ENCODE measurements at regions not wholly inside any gene's neighbourhood (a gene's known extent, or its start where the extent isn't known, plus 50 kb on each side); places are given as distances from the start of the nearest gene placed in this dataset.
"Not testable (repeated sequence)": the region's sequence is repeated elsewhere in the genome, so short reads cannot be mapped to it uniquely, and the experiment has no call there.

DNA sequence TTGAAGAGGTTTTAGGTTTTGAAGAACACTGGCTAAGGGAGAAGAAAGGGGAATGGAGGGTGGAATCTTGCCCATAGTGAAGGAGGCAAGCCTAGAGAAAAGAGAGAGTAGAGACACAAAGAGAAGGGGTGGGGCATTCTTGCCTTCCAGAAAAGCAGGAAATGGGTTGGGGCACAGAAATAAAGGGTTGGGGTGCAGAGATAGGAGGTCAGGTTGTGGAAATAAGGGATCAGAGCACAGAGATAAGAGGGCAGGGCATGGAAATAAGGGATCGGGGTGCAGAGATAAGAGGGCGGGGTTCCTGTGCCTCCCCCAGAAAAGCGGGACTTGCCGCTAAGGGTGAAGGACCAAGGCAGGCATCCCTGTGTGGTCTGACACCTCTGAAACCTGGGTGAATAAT lies 69.9 kb downstream of the ALG1L2 start:
- intact Hi-C loops (cut with micrococcal nuclease) = not testable (repeated sequence)

DNA sequence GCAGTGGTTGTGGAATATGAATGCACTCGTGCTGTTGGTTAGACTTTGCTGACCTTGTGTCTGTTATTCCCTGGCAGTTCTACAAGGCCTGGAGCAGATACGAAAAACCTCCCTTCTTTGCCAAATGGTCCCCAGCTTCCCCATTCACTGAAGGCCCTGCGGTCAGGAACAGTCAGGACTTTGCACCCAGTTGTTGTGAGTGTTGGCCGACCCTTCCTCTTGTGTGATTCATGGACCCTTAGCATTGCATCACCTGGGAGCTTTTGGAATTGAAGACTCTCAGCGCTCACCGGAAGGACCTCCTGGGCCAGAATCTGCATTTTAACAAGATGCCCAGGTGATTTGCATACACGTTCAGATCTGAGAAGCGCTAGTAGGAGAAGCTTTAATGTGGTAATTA lies 71.6 kb downstream of the ALG1L2 start:
- H3K9me3 Mint-ChIP-seq; CTCF ChIA-PET; intact Hi-C loops (cut with micrococcal nuclease); H3K27me3 Mint-ChIP-seq; H3K27ac Mint-ChIP-seq; DNase-seq; ATAC-seq (ENCODE audit: low read depth); H3K36me3 Mint-ChIP-seq (ENCODE audit: low read depth); H3K4me3 Mint-ChIP-seq; H3K4me1 Mint-ChIP-seq; POLR2A ChIA-PET: not testable (repeated sequence)

More for the DNA sequence above, 69.9 kb downstream of the ALG1L2 start:
- H3K27me3 Mint-ChIP-seq; H3K4me3 Mint-ChIP-seq; H3K36me3 Mint-ChIP-seq (ENCODE audit: low read depth); H3K27ac Mint-ChIP-seq; H3K4me1 Mint-ChIP-seq; POLR2A ChIA-PET; H3K9me3 Mint-ChIP-seq; ATAC-seq (ENCODE audit: low read depth); CTCF ChIA-PET; DNase-seq: not testable (repeated sequence)

DNA sequence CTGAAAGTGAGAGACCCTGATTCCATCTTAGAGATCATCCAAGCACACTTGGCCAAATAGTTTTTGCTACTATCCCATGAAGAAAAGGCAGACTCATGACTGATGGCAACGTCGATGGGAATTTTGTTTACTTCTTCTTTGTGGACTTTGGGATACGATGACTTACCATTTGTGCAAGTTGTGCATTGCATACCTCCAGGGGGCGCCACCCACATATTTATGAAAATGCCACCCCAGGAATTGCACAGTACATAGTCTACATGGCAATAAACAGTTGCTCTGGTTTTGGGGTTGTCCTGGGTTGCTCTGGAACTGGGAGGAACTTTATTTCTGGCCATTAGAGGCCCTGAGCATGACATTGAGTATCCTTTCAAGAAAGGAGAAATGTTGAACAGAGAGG lies 73.8 kb downstream of the ALG1L2 start:
- H3K27me3 Mint-ChIP-seq; H3K27ac Mint-ChIP-seq; H3K4me3 Mint-ChIP-seq; DNase-seq; ATAC-seq (ENCODE audit: low read depth); H3K4me1 Mint-ChIP-seq; intact Hi-C loops (cut with micrococcal nuclease); CTCF ChIA-PET; POLR2A ChIA-PET; H3K36me3 Mint-ChIP-seq (ENCODE audit: low read depth); H3K9me3 Mint-ChIP-seq: not testable (repeated sequence)

DNA sequence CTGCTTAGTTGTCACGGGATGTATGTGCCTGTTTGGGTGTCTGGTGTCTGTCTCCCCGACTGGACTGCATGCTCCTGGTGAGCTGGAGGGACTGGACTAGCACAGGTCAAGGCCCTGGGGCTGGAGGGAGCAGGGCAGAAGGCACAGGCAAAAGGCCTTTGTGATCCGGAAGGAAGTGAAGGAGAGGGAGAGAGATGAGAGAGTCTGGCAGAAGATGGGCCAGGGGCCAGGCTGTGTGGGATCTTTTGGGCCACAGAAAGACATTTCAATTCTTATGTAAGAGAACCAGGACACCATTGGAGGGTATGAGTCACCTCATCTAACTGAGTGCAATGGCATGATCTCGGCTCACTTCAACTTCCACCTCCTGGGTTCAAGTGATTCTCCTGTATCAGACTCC lies 85.2 kb downstream of the ALG1L2 start:
- POLR2A ChIA-PET, H3K4me1 Mint-ChIP-seq: not testable (repeated sequence)

DNA sequence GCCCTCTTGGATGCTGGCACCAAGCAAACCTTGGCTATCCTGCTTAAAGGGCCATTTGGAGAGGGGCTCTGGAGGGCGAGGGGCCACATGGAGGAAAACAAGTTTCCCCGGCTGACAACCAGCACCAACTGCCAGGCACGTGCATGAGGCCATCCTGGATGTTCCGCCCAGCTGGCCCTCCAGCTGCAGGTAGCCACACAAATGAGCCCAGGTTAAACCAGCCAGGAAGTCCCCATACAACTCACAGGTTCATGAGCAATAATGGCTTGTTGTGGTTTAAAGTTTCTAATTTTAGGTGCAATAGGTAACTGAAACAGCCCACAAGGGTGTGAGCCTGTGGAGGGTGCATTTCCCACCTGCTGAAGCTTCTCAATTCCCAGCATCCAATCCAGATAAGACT lies 93.6 kb downstream of the ALG1L2 start:
- H3K4me1 Mint-ChIP-seq = peaks cover 14% of the 10 kb centered on the region
- H3K4me3 Mint-ChIP-seq; H3K36me3 Mint-ChIP-seq (ENCODE audit: low read depth); H3K9me3 Mint-ChIP-seq; H3K27me3 Mint-ChIP-seq; H3K27ac Mint-ChIP-seq; CTCF ChIA-PET; DNase-seq; ATAC-seq (ENCODE audit: low read depth); intact Hi-C loops (cut with micrococcal nuclease); POLR2A ChIA-PET: not testable (repeated sequence)

More for the DNA sequence above, 85.2 kb downstream of the ALG1L2 start:
- DNase-seq; H3K36me3 Mint-ChIP-seq (ENCODE audit: low read depth); H3K4me3 Mint-ChIP-seq; H3K9me3 Mint-ChIP-seq; H3K27me3 Mint-ChIP-seq; ATAC-seq (ENCODE audit: low read depth); intact Hi-C loops (cut with micrococcal nuclease); CTCF ChIA-PET; H3K27ac Mint-ChIP-seq: not testable (repeated sequence)

DNA sequence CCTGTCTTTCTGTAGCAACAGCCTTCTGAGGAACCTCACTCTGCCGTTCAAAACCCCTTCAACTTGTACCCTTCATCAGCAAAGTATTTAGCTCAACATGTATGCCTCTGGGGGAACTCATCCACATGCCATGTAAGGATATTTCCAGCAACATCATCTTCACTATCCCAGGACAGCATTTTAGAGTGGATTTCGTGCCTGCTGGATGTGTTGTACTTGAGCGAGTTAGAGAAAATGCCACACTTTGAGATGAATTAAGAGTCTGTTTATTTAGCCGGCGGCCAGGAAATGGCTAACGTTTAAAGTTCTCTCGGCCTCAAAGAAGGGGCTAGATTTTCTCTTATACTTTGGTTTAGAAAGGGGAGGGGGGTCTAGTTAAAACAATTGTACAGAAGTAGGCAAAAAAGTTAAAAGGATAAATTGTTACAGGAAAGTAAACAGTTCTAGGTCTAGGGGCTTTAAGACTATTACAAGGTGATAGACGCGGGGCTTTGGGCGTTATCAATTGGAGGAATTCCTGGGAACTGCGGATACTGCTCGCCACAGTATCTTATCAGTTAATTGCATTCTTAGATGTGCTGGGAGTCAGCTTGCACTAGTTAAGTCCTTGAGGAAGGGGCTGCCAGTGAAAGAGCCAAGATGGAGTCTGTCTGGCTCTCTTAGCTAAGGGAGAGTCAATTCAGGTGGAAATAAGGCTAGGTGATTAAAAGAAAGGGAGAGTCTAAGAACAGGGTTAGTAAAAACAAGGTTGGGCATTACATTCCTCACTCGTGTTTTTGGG lies 95.0 kb downstream of the ALG1L2 start:
- POLR2A ChIA-PET; H3K4me3 Mint-ChIP-seq; ATAC-seq (ENCODE audit: low read depth); H3K27ac Mint-ChIP-seq; H3K36me3 Mint-ChIP-seq (ENCODE audit: low read depth); H3K9me3 Mint-ChIP-seq; H3K27me3 Mint-ChIP-seq; DNase-seq; CTCF ChIA-PET; intact Hi-C loops (cut with micrococcal nuclease): not testable (repeated sequence)
- H3K4me1 Mint-ChIP-seq = peaks cover 14% of the 10 kb centered on the region

DNA sequence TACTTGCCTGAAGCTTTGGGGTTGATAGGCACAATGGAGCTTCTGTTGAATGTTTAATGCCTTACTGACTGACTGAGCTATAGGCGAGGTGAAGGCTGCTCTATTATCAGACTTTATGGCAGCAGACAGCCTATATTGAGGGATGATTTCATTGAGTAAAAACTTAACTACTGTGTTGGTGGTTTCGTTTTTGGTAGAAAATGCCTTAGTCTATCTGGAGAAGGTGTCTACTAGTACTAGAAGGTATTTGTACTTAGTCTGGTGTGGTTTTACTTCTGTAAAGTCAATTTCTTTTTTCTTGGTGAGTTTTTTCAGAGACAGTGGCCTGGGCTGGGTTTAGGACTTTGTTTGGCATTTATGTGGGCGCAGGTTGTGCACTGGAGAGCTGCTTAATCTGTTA lies 97.2 kb downstream of the ALG1L2 start:
- CTCF ChIA-PET; POLR2A ChIA-PET; H3K9me3 Mint-ChIP-seq; ATAC-seq (ENCODE audit: low read depth); H3K27me3 Mint-ChIP-seq; DNase-seq; H3K36me3 Mint-ChIP-seq (ENCODE audit: low read depth); intact Hi-C loops (cut with micrococcal nuclease): not testable (repeated sequence)
- peak overlapping the region; percentile 77 for H3K4me3 Mint-ChIP-seq
- peaks cover 14% of the 10 kb centered on the region for H3K4me1 Mint-ChIP-seq
- H3K27ac Mint-ChIP-seq = peak overlapping the region; percentile 68

DNA sequence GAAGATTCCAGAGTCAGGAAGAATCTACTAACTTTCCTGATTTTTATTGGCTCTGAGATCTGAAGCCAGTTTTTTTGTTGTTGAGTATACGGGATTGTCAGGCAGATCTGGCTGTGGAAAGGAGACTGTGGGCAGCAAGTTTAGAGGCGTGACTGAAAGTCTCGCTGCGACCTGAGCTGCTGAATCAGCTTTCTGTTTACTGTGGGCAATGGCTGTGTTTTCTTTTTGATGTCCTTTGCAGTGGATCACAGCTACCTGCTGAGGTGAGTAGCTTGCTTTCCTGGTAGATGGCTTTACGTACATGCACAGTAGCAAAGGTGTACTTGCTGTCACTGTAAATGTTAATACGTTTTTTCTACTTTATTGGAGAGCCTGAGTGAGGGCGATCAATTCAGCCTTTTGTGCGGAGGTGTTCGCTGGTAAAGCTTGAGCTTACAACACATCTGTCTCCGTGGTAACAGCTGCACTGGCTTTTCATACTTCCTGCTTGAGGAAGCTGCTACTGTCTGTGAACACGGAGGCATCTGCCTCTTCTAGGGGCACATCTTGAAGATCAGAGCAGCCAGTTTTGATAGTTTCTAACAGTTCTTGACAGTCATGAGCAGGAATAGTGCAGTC lies 97.8 kb downstream of the ALG1L2 start:
- Mint-ChIP-seq H3K4me1 (peaks cover 14% of the 10 kb centered on the region), H3K4me3 (peak overlapping the region; percentile 77), H3K27ac (peak overlapping the region; percentile 68)
- POLR2A ChIA-PET; H3K27me3 Mint-ChIP-seq; ATAC-seq (ENCODE audit: low read depth); CTCF ChIA-PET; H3K36me3 Mint-ChIP-seq (ENCODE audit: low read depth); H3K9me3 Mint-ChIP-seq; intact Hi-C loops (cut with micrococcal nuclease); DNase-seq: not testable (repeated sequence)

DNA sequence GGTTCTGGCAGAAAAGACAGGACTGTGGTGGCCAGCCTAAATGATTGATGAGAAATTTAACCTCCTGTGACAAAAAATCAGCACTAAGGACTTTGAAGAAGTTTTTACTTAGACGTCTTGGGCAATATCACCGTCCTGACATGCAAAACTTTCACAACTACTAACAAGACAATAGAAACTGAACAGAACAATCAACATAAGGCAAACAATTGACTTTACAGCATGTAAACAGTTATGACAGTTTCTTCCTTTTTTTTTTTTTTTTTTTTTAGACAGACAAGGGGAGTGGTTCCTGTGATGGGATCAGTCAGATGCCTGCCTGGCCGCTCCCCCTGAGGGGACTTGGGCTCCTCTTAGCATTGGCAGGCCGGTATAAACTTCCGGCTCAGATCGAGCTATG lies 100.8 kb downstream of the ALG1L2 start:
- H3K4me3 Mint-ChIP-seq; POLR2A ChIA-PET; H3K9me3 Mint-ChIP-seq; CTCF ChIA-PET; H3K27me3 Mint-ChIP-seq; intact Hi-C loops (cut with micrococcal nuclease); H3K36me3 Mint-ChIP-seq (ENCODE audit: low read depth); DNase-seq; ATAC-seq (ENCODE audit: low read depth); H3K27ac Mint-ChIP-seq: not testable (repeated sequence)
- peaks cover 14% of the 10 kb centered on the region for H3K4me1 Mint-ChIP-seq

DNA sequence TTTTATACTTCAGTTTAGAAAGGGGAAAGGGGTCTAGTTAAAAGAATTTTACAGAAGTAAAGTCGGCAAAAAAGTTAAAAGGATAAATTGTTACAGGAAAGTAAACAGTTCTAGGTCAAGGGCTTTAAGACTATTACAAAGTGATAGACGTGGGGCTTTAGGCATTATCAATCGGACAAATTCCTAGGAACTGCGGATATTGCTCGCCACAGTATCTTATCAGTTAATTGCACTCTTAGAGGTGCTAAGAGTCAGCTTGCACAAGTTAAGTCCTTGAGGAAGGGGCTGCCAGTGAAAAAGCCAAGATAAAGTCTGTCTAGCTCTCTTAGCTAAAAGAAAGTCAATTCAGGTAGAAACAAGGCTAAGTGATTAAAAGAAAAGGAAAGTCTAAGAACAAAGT lies 102.1 kb downstream of the ALG1L2 start:
- DNase-seq; POLR2A ChIA-PET; ATAC-seq (ENCODE audit: low read depth); H3K4me3 Mint-ChIP-seq; CTCF ChIA-PET; H3K36me3 Mint-ChIP-seq (ENCODE audit: low read depth); H3K27ac Mint-ChIP-seq; H3K9me3 Mint-ChIP-seq; intact Hi-C loops (cut with micrococcal nuclease); H3K27me3 Mint-ChIP-seq: not testable (repeated sequence)
- H3K4me1 Mint-ChIP-seq = peaks cover 17% of the 10 kb centered on the region

DNA sequence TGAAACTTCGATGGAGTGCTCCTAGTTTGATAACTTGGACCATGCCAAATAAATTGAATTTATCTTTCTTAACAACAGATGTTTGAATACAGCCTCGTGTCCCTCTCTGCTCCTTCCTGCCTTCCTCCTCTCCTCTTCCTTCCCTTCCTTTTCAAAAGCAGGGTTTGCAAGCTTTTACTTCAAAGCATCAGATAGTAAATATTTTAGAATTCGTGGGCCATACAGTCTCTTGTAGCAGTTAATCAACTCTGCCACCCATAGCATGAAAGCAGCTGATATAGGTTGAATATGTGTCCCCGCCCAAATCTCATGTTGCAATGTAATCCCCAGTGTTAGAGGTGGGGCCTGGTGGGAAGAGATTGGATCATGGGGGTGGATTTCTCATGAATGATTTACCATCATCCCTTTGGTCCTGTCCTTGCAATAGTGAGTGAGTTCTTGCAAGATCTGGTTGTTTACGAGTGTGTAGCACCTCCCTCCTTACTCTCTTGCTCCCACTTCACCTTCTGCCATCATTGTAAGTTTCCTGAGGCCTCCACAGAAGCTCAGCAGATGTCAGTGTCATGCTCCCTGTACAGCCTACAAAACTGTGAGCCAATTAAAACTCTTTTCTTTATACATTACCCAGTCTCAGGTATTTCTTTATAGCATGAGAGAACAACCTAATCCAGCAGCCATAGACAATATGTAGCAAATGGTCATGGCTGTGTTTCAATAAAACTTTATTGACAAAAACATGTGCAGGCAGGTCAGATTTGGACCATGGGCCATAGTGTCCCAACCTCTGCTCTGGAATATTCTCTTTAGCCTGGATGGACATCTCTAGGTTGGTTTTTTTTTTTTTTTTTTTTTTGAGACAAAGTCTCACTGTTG lies 102.8 kb downstream of the ALG1L2 start:
- H3K9me3 Mint-ChIP-seq; H3K4me3 Mint-ChIP-seq; H3K27me3 Mint-ChIP-seq; H3K36me3 Mint-ChIP-seq (ENCODE audit: low read depth); intact Hi-C loops (cut with micrococcal nuclease); POLR2A ChIA-PET; H3K27ac Mint-ChIP-seq; CTCF ChIA-PET; DNase-seq; ATAC-seq (ENCODE audit: low read depth): not testable (repeated sequence)
- H3K4me1 Mint-ChIP-seq = peaks cover 10% of the 10 kb centered on the region

DNA sequence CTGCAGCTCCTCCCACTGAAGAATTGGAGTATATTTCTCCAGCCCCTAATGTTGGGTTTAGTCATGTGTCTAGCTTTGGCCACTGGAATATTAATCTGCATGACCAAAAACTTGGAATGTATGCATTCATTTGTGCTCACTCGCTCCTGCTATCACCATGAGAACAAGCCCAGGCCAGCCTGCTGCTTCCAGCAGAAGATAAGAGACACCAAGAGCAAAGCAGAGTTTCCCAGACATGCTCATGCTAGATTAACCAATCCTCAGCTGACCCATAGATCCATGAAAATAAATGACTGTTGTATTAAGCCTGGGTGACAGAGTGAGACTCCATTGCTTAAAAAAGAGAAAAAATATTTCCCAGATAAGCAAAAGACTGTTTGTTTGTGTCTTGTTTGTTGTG lies 119.6 kb downstream of the ALG1L2 start:
- POLR2A ChIA-PET; H3K4me1 Mint-ChIP-seq; H3K27me3 Mint-ChIP-seq; intact Hi-C loops (cut with micrococcal nuclease); H3K36me3 Mint-ChIP-seq (ENCODE audit: low read depth); CTCF ChIA-PET; H3K4me3 Mint-ChIP-seq; H3K27ac Mint-ChIP-seq; DNase-seq; ATAC-seq (ENCODE audit: low read depth): not testable (repeated sequence)
- H3K9me3 Mint-ChIP-seq = peaks cover 12% of the 10 kb centered on the region

Measured in activated B cell treated with CpG ODN at 0.5 μM for 24 hours (primary cell).